ENCODE measurements at regions not wholly inside any gene's neighbourhood (a gene's known extent, or its start where the extent isn't known, plus 50 kb on each side); places are given as distances from the start of the nearest gene placed in this dataset.
"Not testable (repeated sequence)": the region's sequence is repeated elsewhere in the genome, so short reads cannot be mapped to it uniquely, and the experiment has no call there.

DNA sequence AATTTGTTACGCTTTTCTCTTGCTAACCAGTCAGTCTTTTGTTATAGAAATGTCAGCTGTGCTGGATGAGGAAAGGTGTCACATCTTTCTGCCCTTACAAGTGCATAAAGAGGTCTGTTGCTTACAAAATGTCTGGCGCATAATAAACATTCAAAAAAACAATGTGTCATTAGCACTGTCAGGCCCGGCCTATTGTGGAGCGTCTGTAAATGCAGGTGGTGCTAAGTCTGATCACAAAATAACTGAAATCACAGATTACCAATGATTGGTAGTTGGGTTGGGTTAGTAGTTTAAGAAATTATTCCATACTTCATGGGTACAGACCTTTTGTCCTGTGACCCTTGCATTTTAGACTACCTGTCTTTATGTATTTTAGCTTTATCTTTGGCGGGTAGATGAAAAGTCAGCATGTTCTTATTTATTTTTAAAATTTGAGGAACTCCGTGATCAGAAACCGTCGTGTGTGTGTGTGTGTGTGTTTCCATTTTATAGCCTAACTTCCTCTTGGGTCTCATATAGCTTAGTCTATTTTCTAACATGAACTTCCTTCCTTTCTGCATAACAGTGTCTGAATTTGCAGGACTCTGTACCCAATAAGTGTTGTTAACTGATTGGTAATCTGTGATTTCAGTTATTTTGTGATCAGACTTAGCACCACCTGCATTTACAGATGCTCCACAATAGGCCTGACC lies 88.1 kb upstream of the IFNGR1 start:
- no peak for TF ChIP-seq L3MBTL2 (conservative IDR thresholded peaks at IDR 0.05)
- TF ChIP-seq FOXA1 (IDR thresholded peaks at IDR 0.05): no peak
- no peak for TF ChIP-seq ARNT (IDR thresholded peaks at IDR 0.05)
- no peak for TF ChIP-seq SUZ12 (IDR thresholded peaks at IDR 0.05)
- TF ChIP-seq ELF4 (IDR thresholded peaks at IDR 0.05): no peak
- DNase-seq (ENCODE audit: extremely low spot score): no peak
- CTCF ChIA-PET: no interaction called here
- POLR2A ChIA-PET: no interaction called here

DNA sequence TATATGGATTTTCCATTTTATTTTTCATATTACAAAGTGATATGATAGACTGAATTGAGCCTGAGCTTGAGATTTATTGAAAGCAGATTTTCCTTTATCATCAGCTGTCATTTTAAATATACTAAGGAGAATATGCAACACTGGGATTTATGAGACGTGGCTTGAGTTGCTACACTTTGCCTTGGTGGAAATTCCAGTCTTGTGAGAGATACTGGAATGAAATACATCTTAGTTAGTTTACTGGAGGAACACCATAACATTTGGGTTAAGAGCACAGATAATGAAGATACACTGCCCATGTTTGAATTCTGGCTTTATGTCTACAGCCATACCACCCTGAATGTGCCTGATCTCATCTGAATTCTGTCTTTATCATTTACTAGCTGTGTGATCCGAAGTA lies 86.5 kb upstream of the IFNGR1 start:
- DNase-seq (ENCODE audit: extremely low spot score): no peak
- ChIA-PET CTCF (no interaction called here), POLR2A (no interaction called here)
- no peak for TF ChIP-seq BHLHE40 (IDR thresholded peaks at IDR 0.05; ENCODE audit: borderline replicate concordance)

DNA sequence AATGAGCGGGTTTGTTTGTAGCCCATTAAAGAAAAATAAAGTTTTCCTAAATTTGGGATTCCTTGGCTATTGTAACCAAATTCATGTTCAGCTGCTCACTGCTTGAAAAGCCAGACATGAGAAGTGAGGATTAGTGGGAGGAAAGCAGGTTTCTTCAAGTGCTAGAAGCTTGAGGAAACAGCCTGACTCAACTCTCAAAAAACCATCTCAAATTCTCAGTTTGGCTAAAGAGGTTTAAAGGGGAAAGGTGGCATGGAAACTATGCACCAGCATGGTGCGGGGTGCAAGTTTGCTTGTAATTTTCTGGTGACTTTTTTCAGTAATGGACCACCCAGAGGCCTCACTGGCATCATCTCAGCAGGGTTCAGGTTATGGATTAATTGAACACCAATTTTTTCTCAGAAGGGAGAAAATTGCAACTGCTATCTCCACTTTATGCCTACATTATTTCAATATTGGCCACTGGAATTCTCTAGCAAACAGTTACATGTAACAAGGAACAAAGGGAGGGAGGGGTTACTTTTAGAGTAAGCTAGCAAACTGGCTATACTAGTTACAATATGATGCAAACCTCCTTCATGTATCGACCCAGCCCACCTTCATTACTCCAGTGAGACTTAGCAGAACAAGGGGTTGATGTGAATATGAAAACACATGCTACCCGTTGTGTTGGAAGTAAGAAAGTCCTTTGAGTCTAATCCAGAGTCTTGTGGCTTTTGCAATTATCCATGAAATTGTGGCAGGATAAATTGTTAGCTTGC lies 85.0 kb upstream of the IFNGR1 start:
- ChIA-PET POLR2A (no interaction called here), CTCF (no interaction called here)
- TF ChIP-seq L3MBTL2 (conservative IDR thresholded peaks at IDR 0.05) (no peak), FOXM1 (IDR thresholded peaks at IDR 0.05; ENCODE audit: borderline replicate concordance) (no peak), HDGF (IDR thresholded peaks at IDR 0.05; ENCODE audit: borderline replicate concordance) (no peak)
- TF ChIP-seq, protein P1, sequence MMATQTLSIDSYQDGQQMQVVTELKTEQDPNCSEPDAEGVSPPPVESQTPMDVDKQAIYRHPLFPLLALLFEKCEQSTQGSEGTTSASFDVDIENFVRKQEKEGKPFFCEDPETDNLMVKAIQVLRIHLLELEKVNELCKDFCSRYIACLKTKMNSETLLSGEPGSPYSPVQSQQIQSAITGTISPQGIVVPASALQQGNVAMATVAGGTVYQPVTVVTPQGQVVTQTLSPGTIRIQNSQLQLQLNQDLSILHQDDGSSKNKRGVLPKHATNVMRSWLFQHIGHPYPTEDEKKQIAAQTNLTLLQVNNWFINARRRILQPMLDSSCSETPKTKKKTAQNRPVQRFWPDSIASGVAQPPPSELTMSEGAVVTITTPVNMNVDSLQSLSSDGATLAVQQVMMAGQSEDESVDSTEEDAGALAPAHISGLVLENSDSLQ (IDR thresholded peaks at IDR 0.05): no peak
- DNase-seq (ENCODE audit: extremely low spot score): no peak

DNA sequence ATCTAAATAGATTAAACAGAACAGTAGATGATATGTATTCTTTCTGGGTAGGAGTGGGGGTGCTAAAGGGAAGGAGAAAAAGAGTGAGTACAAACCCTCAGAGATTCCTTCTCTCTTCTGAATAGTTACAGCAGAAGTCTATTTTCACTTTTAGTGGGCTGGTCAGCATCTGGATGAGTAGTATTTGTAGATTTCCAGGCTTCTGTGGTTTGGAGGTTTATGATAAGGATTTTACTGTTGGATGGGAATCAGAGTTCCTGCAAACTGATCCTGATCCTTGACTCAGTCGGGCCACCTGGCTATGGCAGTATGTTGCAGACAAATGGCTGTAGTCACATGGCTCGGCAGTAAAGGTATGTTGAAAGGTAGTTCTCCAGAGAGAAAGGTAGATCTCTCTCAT lies 84.3 kb upstream of the IFNGR1 start:
- POLR2A ChIA-PET: no interaction called here
- DNase-seq (ENCODE audit: extremely low spot score): no peak
- TF ChIP-seq, protein P1 (IDR thresholded peaks at IDR 0.05): no peak
- TF ChIP-seq ZNF384 (IDR thresholded peaks at IDR 0.05): no peak
- no peak for TF ChIP-seq ARNT (IDR thresholded peaks at IDR 0.05)
- TF ChIP-seq FOXA1 (IDR thresholded peaks at IDR 0.05): no peak
- no peak for TF ChIP-seq FOXK2 (IDR thresholded peaks at IDR 0.05)
- no peak for TF ChIP-seq FOXM1 (IDR thresholded peaks at IDR 0.05; ENCODE audit: borderline replicate concordance)
- no peak for TF ChIP-seq SP1 (IDR thresholded peaks at IDR 0.05)
- TF ChIP-seq CTBP1 (IDR thresholded peaks at IDR 0.05; ENCODE audit: borderline replicate concordance): no peak
- no peak for TF ChIP-seq L3MBTL2 (conservative IDR thresholded peaks at IDR 0.05)
- no peak for TF ChIP-seq SUZ12 (IDR thresholded peaks at IDR 0.05)
- no peak for TF ChIP-seq TARDBP (IDR thresholded peaks at IDR 0.05)
- TF ChIP-seq NFRKB (IDR thresholded peaks at IDR 0.05): no peak
- TF ChIP-seq ELF4 (IDR thresholded peaks at IDR 0.05): no peak
- no peak for TF ChIP-seq BHLHE40 (IDR thresholded peaks at IDR 0.05; ENCODE audit: borderline replicate concordance)
- CTCF ChIA-PET: no interaction called here

DNA sequence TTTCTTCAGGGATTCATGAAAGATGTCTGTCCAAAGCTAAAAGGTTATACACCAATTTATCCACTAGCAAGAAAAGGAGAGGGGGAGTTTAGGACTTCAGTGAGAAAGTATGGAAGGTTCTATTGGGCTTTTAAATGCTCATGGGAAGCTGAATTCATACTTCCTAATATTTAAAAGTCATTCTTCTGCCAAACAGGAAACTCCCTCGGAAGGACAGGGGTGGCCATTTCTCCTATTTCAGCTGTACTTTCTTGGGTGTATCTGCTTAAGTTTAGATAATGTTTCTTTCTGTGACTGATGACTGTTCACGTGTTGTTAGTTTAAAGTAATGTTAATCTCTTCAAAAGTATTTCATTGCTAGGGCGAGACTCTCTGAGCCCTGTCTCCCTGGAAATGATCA lies 80.5 kb upstream of the IFNGR1 start:
- TF ChIP-seq FOXK2 (IDR thresholded peaks at IDR 0.05): no peak
- TF ChIP-seq SUZ12 (IDR thresholded peaks at IDR 0.05): no peak
- no peak for TF ChIP-seq L3MBTL2 (conservative IDR thresholded peaks at IDR 0.05)
- TF ChIP-seq, protein P1 (IDR thresholded peaks at IDR 0.05): no peak
- no peak for TF ChIP-seq FOXM1 (IDR thresholded peaks at IDR 0.05; ENCODE audit: borderline replicate concordance)
- no peak for TF ChIP-seq TARDBP (IDR thresholded peaks at IDR 0.05)
- TF ChIP-seq ARNT (IDR thresholded peaks at IDR 0.05): no peak
- TF ChIP-seq FOXA1 (IDR thresholded peaks at IDR 0.05): no peak
- TF ChIP-seq CTBP1 (IDR thresholded peaks at IDR 0.05; ENCODE audit: borderline replicate concordance): no peak
- no peak for TF ChIP-seq SP1 (IDR thresholded peaks at IDR 0.05)
- TF ChIP-seq ZNF384 (IDR thresholded peaks at IDR 0.05): no peak
- no peak for TF ChIP-seq BHLHE40 (IDR thresholded peaks at IDR 0.05; ENCODE audit: borderline replicate concordance)
- TF ChIP-seq HDGF (IDR thresholded peaks at IDR 0.05; ENCODE audit: borderline replicate concordance): no peak
- TF ChIP-seq LEF1 (IDR thresholded peaks at IDR 0.05; ENCODE audit: borderline replicate concordance): no peak
- TF ChIP-seq NFRKB (IDR thresholded peaks at IDR 0.05): no peak
- POLR2A ChIA-PET: no interaction called here
- CTCF ChIA-PET: no interaction called here
- no peak for DNase-seq (ENCODE audit: extremely low spot score)

DNA sequence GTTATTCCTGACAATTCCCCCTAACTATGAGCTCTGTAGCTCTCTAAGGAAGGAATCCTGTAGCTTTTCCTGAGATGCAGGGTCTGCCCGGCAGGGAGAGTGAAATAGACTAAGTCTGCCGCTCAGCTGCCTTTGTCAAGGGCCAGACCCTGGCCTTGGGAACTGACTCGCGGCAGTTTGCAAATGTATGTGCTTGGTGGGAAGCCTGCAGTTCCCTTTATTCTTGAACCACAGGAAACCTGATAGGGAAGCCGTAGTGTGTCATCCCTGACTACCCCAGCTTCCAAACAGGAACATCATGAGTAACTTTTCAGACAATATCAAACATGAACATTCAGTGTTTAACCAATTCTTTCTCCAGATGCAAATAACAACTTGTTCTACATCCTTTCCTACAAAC lies 78.7 kb upstream of the IFNGR1 start:
- TF ChIP-seq SP1 (IDR thresholded peaks at IDR 0.05) (no peak), FOXM1 (IDR thresholded peaks at IDR 0.05; ENCODE audit: borderline replicate concordance) (no peak)
- DNase-seq (ENCODE audit: extremely low spot score): no peak
- CTCF ChIA-PET: interaction anchor here (1.2 kb wide), 1 partner anchor 17 kb away, joined by 3 read pairs; no protein-coding TSS in a partner anchor
- POLR2A ChIA-PET: no interaction called here

DNA sequence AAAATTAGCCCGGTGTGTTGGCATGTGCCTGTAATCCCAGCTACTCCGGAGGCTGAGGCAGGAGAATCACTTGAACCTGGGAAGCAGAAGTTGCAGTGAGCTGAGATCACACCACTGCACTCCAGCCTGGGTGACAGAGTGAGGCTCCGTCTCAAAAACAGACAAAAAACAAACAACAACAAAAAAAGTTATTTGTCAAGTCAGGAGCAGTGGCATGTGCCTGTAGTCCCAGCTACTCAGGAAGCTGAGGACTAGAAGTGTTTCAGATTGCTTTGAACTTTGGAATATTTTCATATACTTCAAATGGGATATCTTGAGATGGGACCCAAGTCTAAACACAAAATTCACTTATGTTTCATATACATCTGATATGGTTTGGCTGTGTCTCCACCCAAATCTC lies 73.1 kb upstream of the IFNGR1 start:
- DNase-seq (ENCODE audit: extremely low spot score); POLR2A ChIA-PET: not testable (repeated sequence)
- CTCF ChIA-PET: interaction anchor here (1.2 kb wide), 1 partner anchor 14 kb away, joined by 7 read pairs; no protein-coding TSS in a partner anchor

Data from HEK293T (cell line).